Lung (tissue), 11 donors: ENCODE measurements at regions not wholly inside any gene's neighbourhood (a gene's known extent, or its start where the extent isn't known, plus 50 kb on each side); places are given as distances from the start of the nearest gene placed in this dataset.

Experiments
- ATAC-seq: fragments of 200-7000 bp; cut with Tn5 transposase; one replicate; pipeline ENCODE4 v1.9.1; 2020; ENCODE audit warnings: moderate number of reproducible peaks; ENCODE audit not compliant: insufficient read depth, low FRiP score
- DNase-seq, 3 donors: peaks; one replicate each; pipeline ENCODE4 v3.0.0-alpha.2; 2013 to 2017
- H3K27ac ChIP-seq, 2 donors: one replicate each; pipeline ENCODE4 v1.5.1; 2013; ENCODE audit warnings: mild to moderate bottlenecking in 2 of 2, moderate library complexity in 2 of 2, control low read depth in 1 of 2, inconsistent platforms in 1 of 2, low read depth in 1 of 2, low read length in 1 of 2
- H3K27me3 ChIP-seq, 3 donors: one replicate each; pipeline ENCODE4 v1.5.1; 2013; ENCODE audit warnings: low read length in 2 of 3; ENCODE audit not compliant: control insufficient read depth in 3 of 3, insufficient read depth in 3 of 3
- H3K36me3 ChIP-seq, 4 donors: one replicate each; pipeline ENCODE4 v1.5.1; 2013; ENCODE audit warnings: low read length in 4 of 4, mild to moderate bottlenecking in 1 of 4, moderate library complexity in 1 of 4; ENCODE audit not compliant: control insufficient read depth in 4 of 4, insufficient read depth in 4 of 4
- H3K4me1 ChIP-seq, 5 donors: one replicate each; pipeline ENCODE4 v1.5.1; 2013; ENCODE audit warnings: low read length in 5 of 5, mild to moderate bottlenecking in 2 of 5, moderate library complexity in 1 of 5; ENCODE audit not compliant: control insufficient read depth in 5 of 5, insufficient read depth in 5 of 5
- H3K4me3 ChIP-seq: one replicate; pipeline ENCODE4 v1.5.1; 2013; ENCODE audit warnings: mild to moderate bottlenecking, control low read depth, moderate library complexity
- H3K9ac ChIP-seq, 2 donors: one replicate each; pipeline ENCODE4 v1.5.1; 2013; ENCODE audit warnings: low read length in 2 of 2, control low read depth in 1 of 2; ENCODE audit not compliant: insufficient read depth in 1 of 2
- H3K9me3 ChIP-seq, 4 donors: one replicate each; pipeline ENCODE4 v1.5.1; 2013; ENCODE audit warnings: low read length in 3 of 4, mild to moderate bottlenecking in 1 of 4, moderate library complexity in 1 of 4; ENCODE audit not compliant: control insufficient read depth in 4 of 4, insufficient read depth in 3 of 4
- CTCF ChIP-seq: IDR thresholded peaks from 2 replicates; pipeline ENCODE4 v1.5.1; 2012; ENCODE audit warnings: mild to moderate bottlenecking; ENCODE audit errors: control extremely low read depth, extremely low read depth
- WGBS, 2 donors: extraction: QIAGEN DNeasy Blood & Tissue Kit; methylation state at CpG; one replicate each; pipeline ENCODE4 v1.1.7; 2013; 5-methylcytosine and 5-hydroxymethylcytosine counted together
- donor health status: control.
- donor health status: control.
- donor health status: Bipolar disorder and iron deficiency.
- donor health status: healthy.
- donor health status: DM: yes; HTN: yes; CAD: no.

DNA sequence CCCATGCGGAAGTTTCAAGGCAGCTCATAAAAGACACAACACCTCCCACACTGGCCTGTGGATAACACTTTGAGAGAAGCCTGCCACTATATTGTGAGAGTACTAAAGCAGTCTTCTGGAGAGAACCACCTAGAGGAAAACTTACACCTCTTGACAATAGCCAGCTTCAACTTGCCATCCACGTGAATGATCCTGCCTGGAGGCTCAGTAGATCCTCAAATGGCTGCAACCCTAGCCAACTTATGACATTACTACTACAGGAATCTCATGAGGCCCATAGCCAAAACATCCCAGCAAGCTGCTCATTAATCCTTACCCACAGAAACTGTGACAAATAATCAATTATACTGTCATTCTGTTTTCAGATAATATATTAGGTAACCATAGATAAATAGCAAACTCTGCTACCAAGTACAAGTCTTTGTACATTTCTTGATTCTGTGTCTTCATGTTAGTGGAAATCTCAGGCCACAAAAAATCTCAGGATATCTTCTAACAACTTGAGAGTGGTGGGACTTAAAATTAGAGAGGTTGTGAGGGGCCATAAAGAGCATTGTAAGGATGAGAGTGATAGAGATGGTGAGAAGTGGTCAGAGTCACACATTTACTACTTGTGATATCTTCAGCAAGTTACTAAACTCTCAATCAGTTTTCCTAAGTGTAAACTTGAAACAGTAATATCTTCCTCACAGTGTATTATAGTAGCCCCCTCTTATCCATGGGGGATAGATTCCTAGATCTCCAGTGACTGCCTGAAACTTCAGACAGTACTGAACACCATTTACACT lies 368.0 kb downstream of the C12orf50 start:
- Histone ChIP-seq H3K4me3 (no peak overlapping the region), H3K27ac (no peak overlapping the region), H3K27me3 (no peaks in the 10 kb centered on the region), H3K9me3 (no peaks in the 10 kb centered on the region), H3K9ac (no peak overlapping the region), H3K36me3 (no peaks in the 10 kb centered on the region), H3K4me1 (peaks cover 0 to 11% (median 0%) of the 10 kb centered on the region in 5 donors)
- TF ChIP-seq CTCF: no peak
- no peak for ATAC-seq
- WGBS, 2 donors: 68 to 74% methylated on average over 2 of the region's 2 CpGs
- DNase-seq: peak in 2 of 3 donors; percentile 19 to 29

DNA sequence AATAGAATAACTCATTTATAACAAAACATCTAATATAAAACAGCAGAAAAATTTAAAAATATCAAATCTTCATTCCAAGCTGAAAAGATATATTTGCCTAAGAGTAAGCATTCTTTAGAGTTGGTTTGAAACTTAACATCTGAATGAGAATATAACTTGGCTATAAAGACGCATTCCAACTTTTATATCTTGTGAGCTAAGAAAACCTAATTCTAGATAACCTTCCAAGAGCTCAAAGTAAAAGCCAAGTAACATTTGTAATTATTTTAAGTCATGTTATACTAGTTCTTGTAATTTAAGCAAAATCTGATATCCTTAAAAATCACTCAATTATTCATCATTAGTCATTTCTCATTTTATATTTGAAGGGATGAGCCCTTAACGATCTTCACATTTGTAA lies 368.9 kb downstream of the C12orf50 start:
- H3K9me3 ChIP-seq: no peaks in the 10 kb centered on the region
- DNase-seq (no peak), ATAC-seq (no peak)
- WGBS, 2 donors: 72 to 78% methylated on average over 2 of the region's 2 CpGs
- H3K27ac ChIP-seq: no peak overlapping the region
- no peak for TF ChIP-seq CTCF
- H3K4me1 ChIP-seq: peaks cover 0 to 11% (median 0%) of the 10 kb centered on the region in 5 donors
- no peaks in the 10 kb centered on the region for H3K27me3 ChIP-seq
- no peak overlapping the region for H3K9ac ChIP-seq
- no peaks in the 10 kb centered on the region for H3K36me3 ChIP-seq
- no peak overlapping the region for H3K4me3 ChIP-seq

- H3K9ac ChIP-seq: no peak overlapping the region
- peaks cover 0 to 5% (median 0%) of the 10 kb centered on the region in 5 donors for H3K4me1 ChIP-seq
- no peaks in the 10 kb centered on the region for H3K9me3 ChIP-seq
- H3K36me3 ChIP-seq: no peaks in the 10 kb centered on the region
- H3K27me3 ChIP-seq: no peaks in the 10 kb centered on the region
- 94 to 97% methylated on average over 1 of the region's 1 CpG for WGBS, 2 donors
- H3K27ac ChIP-seq: no peak overlapping the region
- no peak overlapping the region for H3K4me3 ChIP-seq
- no peak for ATAC-seq
- TF ChIP-seq CTCF: no peak
- DNase-seq: no peak
Measured at GRCh38 chr12:87656311-87656710, 372.9 kb downstream of the C12orf50 start.
